ENCODE measurements at regions not wholly inside any gene's neighbourhood (a gene's known extent, or its start where the extent isn't known, plus 50 kb on each side); places are given as distances from the start of the nearest gene placed in this dataset.

DNA sequence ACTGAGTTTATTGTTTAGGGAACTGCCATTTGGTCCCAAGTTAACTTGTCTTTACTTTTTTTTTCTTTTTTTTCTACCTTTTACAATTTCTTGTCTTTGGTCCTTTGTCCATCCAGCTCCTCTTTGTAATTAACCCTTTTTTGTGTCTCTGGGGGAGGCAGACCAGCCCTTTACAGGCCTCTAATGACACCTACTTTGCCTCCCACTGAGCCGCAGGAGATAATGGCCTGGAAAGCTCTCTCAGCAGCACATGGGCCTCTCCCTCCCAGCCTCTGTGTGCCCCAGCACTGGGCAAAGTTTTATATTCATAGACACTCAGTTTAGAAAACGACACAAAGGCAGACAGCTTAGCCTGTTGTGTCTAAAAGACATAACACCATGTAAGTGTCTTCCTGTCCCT, 480.4 kb downstream of the SOX6 start:
- in situ Hi-C loops (cut with MboI; ENCODE audit: low pct_unique_long_range_greater_than_20kb, low sequenced_read_pairs, unreplicated experiment), result no loop called here

DNA sequence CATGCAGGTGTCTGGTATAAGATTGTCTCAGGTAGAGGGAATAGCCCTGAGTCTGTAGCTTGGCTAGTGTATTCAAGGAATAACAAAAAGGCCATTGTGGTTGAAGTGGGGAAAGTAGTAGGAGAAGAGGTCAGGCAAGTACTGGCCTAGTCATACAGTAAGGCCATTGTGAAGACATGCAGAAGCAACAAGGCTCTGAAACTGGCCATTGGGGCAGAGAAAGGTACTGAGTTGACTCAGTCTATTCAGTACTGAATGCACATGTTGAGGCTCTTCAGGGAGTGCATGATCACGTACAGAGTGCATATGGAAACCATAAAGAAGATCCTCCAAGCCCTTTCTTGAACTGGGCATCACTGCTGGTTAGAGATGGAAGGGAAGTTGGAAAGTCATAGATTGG, 477.6 kb downstream of the SOX6 start:
- TF ChIP-seq, protein P1, sequence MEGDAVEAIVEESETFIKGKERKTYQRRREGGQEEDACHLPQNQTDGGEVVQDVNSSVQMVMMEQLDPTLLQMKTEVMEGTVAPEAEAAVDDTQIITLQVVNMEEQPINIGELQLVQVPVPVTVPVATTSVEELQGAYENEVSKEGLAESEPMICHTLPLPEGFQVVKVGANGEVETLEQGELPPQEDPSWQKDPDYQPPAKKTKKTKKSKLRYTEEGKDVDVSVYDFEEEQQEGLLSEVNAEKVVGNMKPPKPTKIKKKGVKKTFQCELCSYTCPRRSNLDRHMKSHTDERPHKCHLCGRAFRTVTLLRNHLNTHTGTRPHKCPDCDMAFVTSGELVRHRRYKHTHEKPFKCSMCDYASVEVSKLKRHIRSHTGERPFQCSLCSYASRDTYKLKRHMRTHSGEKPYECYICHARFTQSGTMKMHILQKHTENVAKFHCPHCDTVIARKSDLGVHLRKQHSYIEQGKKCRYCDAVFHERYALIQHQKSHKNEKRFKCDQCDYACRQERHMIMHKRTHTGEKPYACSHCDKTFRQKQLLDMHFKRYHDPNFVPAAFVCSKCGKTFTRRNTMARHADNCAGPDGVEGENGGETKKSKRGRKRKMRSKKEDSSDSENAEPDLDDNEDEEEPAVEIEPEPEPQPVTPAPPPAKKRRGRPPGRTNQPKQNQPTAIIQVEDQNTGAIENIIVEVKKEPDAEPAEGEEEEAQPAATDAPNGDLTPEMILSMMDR (IDR thresholded peaks at IDR 0.05; ENCODE audit: extremely low read depth, insufficient read depth, missing control alignments), result no peak
- DNase-seq (ENCODE audit: low spot score), result no peak
- in situ Hi-C loops (cut with MboI; ENCODE audit: low pct_unique_long_range_greater_than_20kb, low sequenced_read_pairs, unreplicated experiment), result no loop called here

More for the DNA sequence above, 480.4 kb downstream of the SOX6 start:
- TF ChIP-seq, protein P1 (IDR thresholded peaks at IDR 0.05; ENCODE audit: extremely low read depth, insufficient read depth, missing control alignments), result no peak
- DNase-seq (ENCODE audit: low spot score), result no peak

DNA sequence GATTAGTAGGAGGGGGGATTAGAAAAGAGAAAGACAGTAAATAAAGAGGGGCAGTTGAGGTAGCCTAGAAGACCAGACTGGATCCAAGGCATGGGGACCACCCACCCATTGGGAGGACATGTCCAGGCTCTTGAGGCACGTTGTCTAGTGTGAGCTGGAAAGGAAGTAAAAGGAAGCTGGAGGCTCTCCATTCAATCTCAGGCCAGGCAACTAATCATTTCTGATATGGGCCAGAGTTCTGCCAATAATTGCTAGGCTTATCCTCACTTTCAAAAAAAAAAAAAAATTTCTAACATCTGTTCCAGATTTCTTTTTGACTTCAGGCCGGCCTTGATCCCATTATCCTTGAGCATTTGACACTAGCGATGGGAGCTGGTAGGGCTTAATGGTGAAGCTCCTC, 476.1 kb downstream of the SOX6 start:
- no peak for DNase-seq (ENCODE audit: low spot score)
- TF ChIP-seq, protein P1 (IDR thresholded peaks at IDR 0.05; ENCODE audit: extremely low read depth, insufficient read depth, missing control alignments), result no peak
- in situ Hi-C loops (cut with MboI; ENCODE audit: low pct_unique_long_range_greater_than_20kb, low sequenced_read_pairs, unreplicated experiment), result no loop called here

DNA sequence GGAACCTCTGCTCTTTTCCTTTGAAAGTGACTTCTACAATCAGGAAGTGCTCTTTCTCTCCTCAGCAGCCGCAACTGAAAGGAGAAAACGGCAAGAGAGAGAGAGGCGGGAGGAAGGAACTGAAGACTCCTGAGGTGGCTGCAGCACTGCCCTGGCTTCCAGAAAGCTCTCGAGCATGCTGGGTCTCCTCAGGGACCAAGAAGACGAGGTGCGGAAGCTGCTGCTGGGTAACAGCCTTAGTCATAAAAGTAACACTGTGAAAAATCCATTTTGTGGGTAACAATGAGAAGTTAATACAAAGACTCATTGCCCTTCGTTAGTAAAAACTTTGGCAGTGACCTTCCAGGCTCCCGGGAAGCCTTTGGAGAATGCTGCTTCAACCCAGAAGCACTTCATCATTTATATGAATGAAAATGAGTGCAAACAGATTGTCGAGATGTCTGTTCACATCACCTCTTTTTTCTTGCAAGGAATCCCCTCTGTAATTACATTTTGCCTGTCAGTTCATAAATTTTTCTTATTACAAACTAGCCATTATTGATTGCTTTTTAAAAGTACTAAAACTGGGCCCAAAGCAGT, 473.4 kb downstream of the SOX6 start:
- no peak for DNase-seq (ENCODE audit: low spot score)
- in situ Hi-C loops (cut with MboI; ENCODE audit: low pct_unique_long_range_greater_than_20kb, low sequenced_read_pairs, unreplicated experiment), result no loop called here
- TF ChIP-seq, protein P1 (IDR thresholded peaks at IDR 0.05; ENCODE audit: extremely low read depth, insufficient read depth, missing control alignments), result no peak

DNA sequence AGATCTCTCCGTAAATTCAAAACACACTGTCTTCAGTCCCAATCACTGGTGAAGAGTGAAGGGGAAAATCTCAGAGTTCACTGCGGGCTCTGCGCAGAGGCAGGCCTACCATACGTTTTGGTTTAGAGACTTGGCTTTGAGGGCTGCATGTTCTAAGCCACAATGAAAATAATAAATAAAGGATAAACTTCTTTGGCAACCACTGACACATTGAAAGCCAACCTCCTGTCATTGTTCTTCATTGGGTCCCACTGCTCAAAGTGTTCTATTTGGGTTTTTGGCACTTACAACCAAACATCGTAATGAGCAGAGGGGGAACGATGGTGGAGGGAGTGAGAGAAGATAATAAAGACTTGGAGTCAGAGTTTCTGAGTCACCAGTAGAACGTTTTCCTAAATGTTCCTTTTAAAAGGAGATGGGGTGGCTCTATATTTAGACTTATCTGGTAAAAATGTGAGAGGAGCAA, 472.9 kb downstream of the SOX6 start:
- TF ChIP-seq, protein P1 (IDR thresholded peaks at IDR 0.05; ENCODE audit: extremely low read depth, insufficient read depth, missing control alignments), result no peak
- in situ Hi-C loops (cut with MboI; ENCODE audit: low pct_unique_long_range_greater_than_20kb, low sequenced_read_pairs, unreplicated experiment), result no loop called here
- DNase-seq (ENCODE audit: low spot score), result no peak

DNA sequence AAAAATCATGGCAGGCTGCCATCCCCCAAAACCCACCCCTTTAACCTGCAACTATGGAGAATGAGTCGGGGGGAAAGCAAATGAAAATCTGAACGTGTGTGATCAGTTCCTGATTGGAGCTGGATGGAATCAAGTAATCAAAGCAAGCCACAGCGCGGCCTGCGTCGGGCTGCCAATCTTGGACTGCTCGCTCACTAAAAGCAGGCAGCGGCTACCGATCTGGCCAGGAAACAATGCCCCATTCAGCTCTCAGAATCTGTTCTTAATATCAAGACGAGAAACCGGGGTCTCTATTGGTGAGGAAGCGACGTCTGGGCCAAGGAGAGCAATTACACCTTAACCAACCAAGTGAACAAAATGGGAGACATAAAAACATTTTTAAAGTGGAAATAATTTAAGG, 472.2 kb downstream of the SOX6 start:
- DNase-seq (ENCODE audit: low spot score), result no peak
- TF ChIP-seq, protein P1 (IDR thresholded peaks at IDR 0.05; ENCODE audit: extremely low read depth, insufficient read depth, missing control alignments), result no peak
- in situ Hi-C loops (cut with MboI; ENCODE audit: low pct_unique_long_range_greater_than_20kb, low sequenced_read_pairs, unreplicated experiment), result no loop called here
